ENCODE measurements at regions not wholly inside any gene's neighbourhood (a gene's known extent, or its start where the extent isn't known, plus 50 kb on each side); places are given as distances from the start of the nearest gene placed in this dataset.
"Not testable (repeated sequence)": the region's sequence is repeated elsewhere in the genome, so short reads cannot be mapped to it uniquely, and the experiment has no call there.

DNA sequence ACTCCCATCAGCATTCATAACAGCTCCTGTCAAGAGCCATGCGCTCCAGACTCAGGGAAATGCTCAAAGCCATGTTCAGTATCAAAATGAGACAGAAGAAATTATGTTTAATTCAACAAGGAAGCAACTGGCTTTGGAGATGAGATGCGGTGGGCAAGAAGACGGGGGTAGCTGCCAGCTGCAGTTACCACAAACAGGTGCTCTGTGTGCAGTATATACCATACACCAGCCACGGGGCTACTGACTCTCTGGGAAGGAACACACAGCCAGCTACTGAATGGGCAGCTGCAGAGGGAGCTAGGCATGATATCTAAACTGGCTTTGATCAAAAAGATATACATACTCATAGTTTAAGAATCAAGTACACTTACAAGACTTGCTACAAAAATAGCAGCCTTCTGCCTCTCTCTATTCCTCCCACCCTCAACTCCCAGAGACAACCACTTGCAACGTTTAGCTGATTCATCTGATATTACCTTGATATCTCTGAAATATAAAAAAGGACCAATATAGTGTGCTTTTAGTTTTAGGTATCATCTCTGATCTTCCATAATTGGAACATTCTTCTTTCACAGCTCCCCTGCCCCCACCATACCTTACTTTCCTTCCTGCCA, 593.0 kb downstream of the UQCRFS1 start:
- no peak for DNase-seq (ENCODE audit: low read depth)
- no peak overlapping the region for H3K4me3 ChIP-seq (ENCODE audit: low read length)
- no peak for TF ChIP-seq CTCF (IDR thresholded peaks at IDR 0.05; ENCODE audit: insufficient read depth, low read depth, low read length, missing control alignments)

DNA sequence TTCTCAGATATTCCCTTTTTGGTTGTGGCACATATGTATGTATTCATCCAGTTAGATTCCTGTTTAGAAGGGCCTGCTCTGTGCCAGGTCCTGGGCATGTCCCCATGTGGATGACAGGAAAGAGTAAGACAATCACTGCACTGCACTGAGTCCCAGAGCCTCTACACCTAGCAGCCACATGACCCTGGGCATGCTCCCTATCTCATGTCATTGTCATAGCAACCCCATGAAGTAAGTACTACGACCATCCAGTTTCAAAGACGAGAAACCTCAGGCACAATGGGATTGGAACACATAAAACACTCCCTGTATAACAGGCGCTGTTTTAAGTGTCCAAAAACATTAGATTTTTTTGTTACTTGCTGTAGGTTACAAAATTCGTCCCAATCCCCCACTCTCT, 594.4 kb downstream of the UQCRFS1 start:
- no peak overlapping the region for H3K4me3 ChIP-seq (ENCODE audit: low read length)
- DNase-seq (ENCODE audit: low read depth), result no peak
- no peak for TF ChIP-seq CTCF (IDR thresholded peaks at IDR 0.05; ENCODE audit: insufficient read depth, low read depth, low read length, missing control alignments)

DNA sequence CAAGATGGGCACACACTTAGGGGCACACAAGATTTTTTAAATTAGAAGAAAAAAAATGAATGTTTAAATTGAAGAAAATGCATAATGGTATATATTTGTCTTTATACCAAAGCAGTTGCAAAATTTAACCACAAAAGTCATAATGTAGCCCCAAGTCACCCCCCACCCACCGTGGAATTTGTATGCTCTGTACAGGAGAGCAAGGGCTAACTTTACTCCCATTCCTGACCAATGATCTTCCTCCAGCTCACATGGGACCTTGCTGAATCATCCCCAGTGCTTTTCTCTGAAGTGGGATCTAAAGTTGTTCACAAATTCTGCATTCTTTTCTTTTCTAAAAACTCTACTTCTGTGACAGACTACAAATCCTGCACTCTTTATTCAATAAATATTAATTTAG, 597.0 kb downstream of the UQCRFS1 start:
- no peak for TF ChIP-seq CTCF (IDR thresholded peaks at IDR 0.05; ENCODE audit: insufficient read depth, low read depth, low read length, missing control alignments)
- DNase-seq (ENCODE audit: low read depth), result no peak
- no peak overlapping the region for H3K4me3 ChIP-seq (ENCODE audit: low read length)

DNA sequence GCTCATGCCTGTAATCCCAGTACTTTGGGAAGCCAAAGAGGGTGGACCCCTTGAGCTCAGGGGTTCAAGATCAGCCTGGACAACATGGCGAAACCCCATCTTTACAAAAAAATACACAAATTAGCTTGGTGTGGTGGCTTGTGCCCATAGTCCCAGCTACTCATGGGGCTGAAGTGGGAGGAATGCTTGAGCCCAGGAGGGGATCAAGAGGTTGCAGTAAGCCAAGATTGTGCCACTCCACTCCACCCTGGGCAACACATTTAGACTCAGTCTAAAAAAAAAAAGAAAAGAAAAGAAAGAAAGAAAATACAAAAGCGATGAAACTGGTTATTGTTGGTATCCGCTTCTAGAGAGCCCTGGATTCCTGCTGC, 597.4 kb downstream of the UQCRFS1 start:
- DNase-seq (ENCODE audit: low read depth), result no peak
- no peak for TF ChIP-seq CTCF (IDR thresholded peaks at IDR 0.05; ENCODE audit: insufficient read depth, low read depth, low read length, missing control alignments)
- no peak overlapping the region for H3K4me3 ChIP-seq (ENCODE audit: low read length)

DNA sequence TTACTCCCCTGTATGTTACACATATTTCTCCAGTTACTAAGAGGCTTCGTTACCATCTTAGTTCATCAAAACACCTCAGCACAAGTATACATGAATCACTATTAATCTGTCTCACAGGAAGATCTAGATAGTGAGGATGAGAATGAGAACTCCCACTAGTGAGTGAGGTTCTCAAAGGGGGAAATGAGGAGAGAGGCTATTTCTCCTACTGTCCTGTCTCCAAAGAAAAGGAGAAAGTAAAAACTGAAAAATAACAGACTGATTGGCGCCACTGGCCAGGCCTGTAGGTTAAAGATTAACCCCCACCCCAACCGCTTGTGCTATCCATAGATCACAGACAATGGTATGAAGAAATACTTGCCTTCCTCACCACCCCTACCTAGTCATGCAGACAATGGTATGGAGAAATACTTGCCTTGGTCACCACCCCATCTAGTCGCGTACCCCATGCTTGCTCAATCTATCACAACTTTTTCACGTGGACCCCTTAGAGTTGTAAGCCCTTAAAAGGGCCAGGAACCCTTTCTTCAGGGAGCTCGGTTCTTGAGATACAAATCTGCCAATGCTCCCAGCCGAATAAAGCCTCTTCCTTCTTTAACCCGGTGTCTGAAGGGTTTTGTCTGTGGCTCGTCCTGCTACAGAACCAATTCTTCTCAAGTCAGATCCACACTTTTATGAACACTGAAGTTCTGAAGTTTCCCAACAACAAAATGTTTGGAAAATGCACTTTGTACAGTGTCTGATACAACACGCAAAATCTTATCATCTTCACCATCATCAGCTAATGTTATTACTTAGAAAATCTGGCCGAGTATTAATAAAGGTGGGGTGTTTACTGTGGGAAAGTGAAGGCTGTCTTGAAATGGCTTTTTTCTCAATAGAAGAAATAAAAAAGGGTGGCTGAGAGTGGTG, 598.1 kb downstream of the UQCRFS1 start:
- no peak for TF ChIP-seq CTCF (IDR thresholded peaks at IDR 0.05; ENCODE audit: insufficient read depth, low read depth, low read length, missing control alignments)
- no peak overlapping the region for H3K4me3 ChIP-seq (ENCODE audit: low read length)
- no peak for DNase-seq (ENCODE audit: low read depth)

DNA sequence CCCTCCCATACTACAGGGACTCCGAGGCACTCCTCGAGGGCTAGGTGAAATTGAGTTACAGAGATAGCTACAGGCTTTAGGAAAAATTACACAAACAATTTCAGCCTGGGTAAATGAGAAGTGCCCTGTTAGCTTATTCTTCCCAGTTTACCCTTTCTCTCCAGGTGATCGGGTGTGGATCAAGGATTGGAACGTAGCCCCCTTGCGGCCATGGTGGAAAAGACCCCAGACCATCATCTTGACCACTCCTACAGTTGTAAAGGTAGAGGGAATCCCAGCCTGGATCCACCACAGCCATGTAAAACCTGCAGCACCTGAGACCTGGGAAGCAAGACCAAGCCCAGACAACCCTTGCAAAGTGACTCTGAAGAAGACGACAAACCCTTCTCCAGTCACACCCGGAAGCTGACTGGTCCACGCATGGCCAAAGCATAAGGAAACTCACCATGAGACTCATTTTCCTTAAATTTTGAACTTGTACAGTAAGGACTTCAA, 600.6 kb downstream of the UQCRFS1 start:
- no peak for DNase-seq (ENCODE audit: low read depth)
- TF ChIP-seq CTCF (IDR thresholded peaks at IDR 0.05; ENCODE audit: insufficient read depth, low read depth, low read length, missing control alignments), result no peak
- no peak overlapping the region for H3K4me3 ChIP-seq (ENCODE audit: low read length)

GRCh38 chr19:28611227-28611914, 601.6 kb downstream of the UQCRFS1 start:
- H3K4me3 ChIP-seq (ENCODE audit: low read length); DNase-seq (ENCODE audit: low read depth): not testable (repeated sequence)

Data from epithelial cell of esophagus (primary cell).